GM12872 (cell line): ENCODE measurements at regions not wholly inside any gene's neighbourhood (a gene's known extent, or its start where the extent isn't known, plus 50 kb on each side); places are given as distances from the start of the nearest gene placed in this dataset.

Experiments used
- CTCF ChIP-seq: IDR thresholded peaks from 3 replicates; pipeline ENCODE4 v1.5.1; 2011; ENCODE audit warnings: low read depth, mild to moderate bottlenecking, low read length, moderate library complexity; ENCODE audit not compliant: insufficient read depth

DNA sequence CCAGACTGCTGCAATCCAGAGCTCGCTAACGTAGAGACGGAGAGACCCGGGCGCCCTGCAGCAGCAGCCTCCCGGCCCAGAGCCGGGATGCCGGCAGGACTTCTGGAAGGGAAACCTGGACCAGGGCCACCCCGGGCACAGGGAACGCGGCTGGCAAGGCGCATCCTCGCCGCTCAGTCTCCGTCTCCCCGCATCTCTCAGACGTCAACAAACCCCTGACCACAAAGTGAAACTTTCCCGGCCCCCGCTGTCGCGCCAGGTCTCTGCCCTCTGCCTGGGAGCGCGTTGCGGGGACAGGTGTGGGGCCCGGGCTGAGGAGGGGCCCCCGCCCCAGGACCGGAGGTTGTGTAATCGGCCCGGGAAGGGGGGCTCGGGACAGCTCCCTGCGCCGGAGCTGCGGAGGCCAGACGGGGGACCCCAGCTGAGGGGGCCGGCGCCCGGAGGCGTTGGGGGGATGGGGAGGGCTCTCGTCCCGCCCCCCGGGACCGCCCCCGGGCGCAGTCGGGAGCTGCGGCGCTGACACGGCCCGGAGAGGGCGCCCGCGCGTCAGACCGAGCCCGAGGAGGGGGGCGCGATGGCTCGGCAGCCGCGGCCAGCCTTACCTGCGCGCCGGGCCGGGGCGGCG lies 116.6 kb upstream of the HIVEP3 start:
- peak; percentile 40; the same call in 1 of the 3 replicates for TF ChIP-seq CTCF

- no peak for TF ChIP-seq CTCF
These were observed 115.7 kb upstream of the HIVEP3 start for GRCh38 chr1:42034426-42034825.

DNA sequence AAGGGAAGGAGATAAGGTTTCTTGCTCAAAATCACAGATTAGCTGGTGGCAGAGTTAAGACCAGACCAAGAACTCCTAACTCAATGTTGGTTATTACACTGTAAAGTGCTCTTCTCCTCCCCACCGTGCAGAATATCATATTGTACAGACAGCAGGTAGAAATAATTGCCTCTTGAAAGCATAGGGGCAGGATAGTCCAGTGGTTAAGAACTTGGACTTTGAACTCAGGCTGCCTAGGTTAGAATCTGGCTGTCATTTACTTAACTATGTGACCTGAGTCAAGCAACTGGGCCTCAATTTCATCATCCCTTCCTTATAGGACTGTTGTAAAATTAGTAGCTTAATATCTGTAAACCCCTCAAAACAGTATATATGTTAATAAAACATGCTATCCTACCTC lies 114.9 kb upstream of the HIVEP3 start:
- TF ChIP-seq CTCF = no peak

- no peak for TF ChIP-seq CTCF
These were observed 99.0 kb upstream of the HIVEP3 start for GRCh38 chr1:42017730-42018129.

DNA sequence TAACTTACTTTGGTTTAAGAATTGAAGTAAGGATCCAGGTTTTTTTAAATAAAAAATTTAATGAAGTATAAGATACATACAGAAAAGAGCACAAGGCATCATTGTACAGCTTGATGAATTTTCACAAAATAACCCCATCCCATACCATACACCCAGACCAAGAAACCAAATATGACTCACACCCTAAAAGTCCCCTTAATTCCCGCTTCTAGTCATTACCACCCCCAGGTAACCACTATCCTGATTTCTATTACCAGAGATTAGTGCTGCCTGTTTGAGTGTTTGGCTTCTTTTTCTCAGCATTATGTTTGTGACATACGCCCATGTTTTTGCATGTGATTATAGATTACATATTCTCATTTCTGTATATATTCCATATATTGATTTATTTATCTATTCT lies 98.5 kb upstream of the HIVEP3 start:
- no peak for TF ChIP-seq CTCF

GRCh38 chr1:42014823-42015222 lies 96.1 kb upstream of the HIVEP3 start:
- 0 out of 3 replicates have a peak, but pooled peaks have one; percentile 15 for TF ChIP-seq CTCF

GRCh38 chr1:42013881-42014470 lies 95.3 kb upstream of the HIVEP3 start:
- no peak for TF ChIP-seq CTCF
